Loucy (cell line): ENCODE measurements at regions not wholly inside any gene's neighbourhood (a gene's known extent, or its start where the extent isn't known, plus 50 kb on each side); places are given as distances from the start of the nearest gene placed in this dataset.

ENCODE experiments used
- H2AFZ ChIP-seq: fragments of 200-600 bp; sonication (generic); 2 replicates; pipeline ENCODE4 v1.6.0; 2016; ENCODE audit warnings: antibody characterized with exemption, mild to moderate bottlenecking, low read length, moderate library complexity
- H3F3A ChIP-seq: fragments of 200-600 bp; 2 replicates; pipeline ENCODE4 v1.6.0; 2016; ENCODE audit warnings: antibody characterized with exemption, low read depth, mild to moderate bottlenecking
- H3K27me3 ChIP-seq: fragments of 200-600 bp; sonication (generic); 2 replicates; pipeline ENCODE4 v1.6.1; 2014; ENCODE audit warnings: low read length, mild to moderate bottlenecking; ENCODE audit not compliant: insufficient read depth, poor library complexity, severe bottlenecking
- H3K36me3 ChIP-seq: fragments of 200-600 bp; sonication (generic); 2 replicates; pipeline ENCODE4 v1.6.1; 2016; ENCODE audit warnings: low read length; ENCODE audit not compliant: insufficient read depth
- H3K4me1 ChIP-seq: fragments of 200-600 bp; sonication (generic); 2 replicates; pipeline ENCODE4 v1.5.1; 2014; ENCODE audit warnings: low read length, mild to moderate bottlenecking; ENCODE audit not compliant: insufficient read depth, poor library complexity, severe bottlenecking
- H3K4me2 ChIP-seq: fragments of 200-600 bp; sonication (generic); 2 replicates; pipeline ENCODE4 v1.6.0; 2014; ENCODE audit warnings: antibody characterized with exemption, low read length, low read depth, mild to moderate bottlenecking; ENCODE audit not compliant: poor library complexity, severe bottlenecking
- H3K4me3 ChIP-seq: fragments of 200-600 bp; sonication (generic); 2 replicates; pipeline ENCODE4 v1.5.1; 2014; ENCODE audit warnings: low read length, mild to moderate bottlenecking, mixed read lengths; ENCODE audit not compliant: poor library complexity, severe bottlenecking
- H3K79me2 ChIP-seq: fragments of 200-600 bp; sonication (generic); 2 replicates; pipeline ENCODE4 v1.6.1; 2014; ENCODE audit warnings: low read length; ENCODE audit not compliant: insufficient read depth
- H3K9ac ChIP-seq: fragments of 200-600 bp; sonication (generic); 2 replicates; pipeline ENCODE4 v1.6.0; 2014; ENCODE audit warnings: mild to moderate bottlenecking, low read depth, low read length, moderate library complexity; ENCODE audit not compliant: poor library complexity, severe bottlenecking
- H3K9me2 ChIP-seq: fragments of 200-600 bp; sonication (generic); replicated peaks from 2 replicates; pipeline ENCODE4 v1.6.1; 2016; ENCODE audit warnings: low read depth, low read length, mixed read lengths
- H3K9me3 ChIP-seq: fragments of 200-600 bp; sonication (generic); 2 replicates; pipeline ENCODE4 v1.6.1; 2014; ENCODE audit warnings: mild to moderate bottlenecking, antibody characterized with exemption, low read length, low read depth; ENCODE audit not compliant: insufficient read depth
- H4K20me1 ChIP-seq: fragments of 200-600 bp; sonication (generic); 2 replicates; pipeline ENCODE4 v1.6.0; 2014; ENCODE audit warnings: antibody characterized with exemption, low read length, mild to moderate bottlenecking; ENCODE audit not compliant: insufficient read depth, poor library complexity, severe bottlenecking
- CTCF ChIP-seq: fragments of 200-600 bp; sonication (generic); conservative IDR thresholded peaks from 2 replicates; pipeline ENCODE4 v1.5.1; 2014; ENCODE audit warnings: mild to moderate bottlenecking, antibody characterized with exemption, low read length
- EZH2phosphoT487 ChIP-seq: fragments of 200-600 bp; IDR thresholded peaks from 2 replicates; pipeline ENCODE4 v1.6.1; 2018; ENCODE audit warnings: antibody characterized with exemption, mild to moderate bottlenecking, moderate library complexity, borderline replicate concordance

DNA sequence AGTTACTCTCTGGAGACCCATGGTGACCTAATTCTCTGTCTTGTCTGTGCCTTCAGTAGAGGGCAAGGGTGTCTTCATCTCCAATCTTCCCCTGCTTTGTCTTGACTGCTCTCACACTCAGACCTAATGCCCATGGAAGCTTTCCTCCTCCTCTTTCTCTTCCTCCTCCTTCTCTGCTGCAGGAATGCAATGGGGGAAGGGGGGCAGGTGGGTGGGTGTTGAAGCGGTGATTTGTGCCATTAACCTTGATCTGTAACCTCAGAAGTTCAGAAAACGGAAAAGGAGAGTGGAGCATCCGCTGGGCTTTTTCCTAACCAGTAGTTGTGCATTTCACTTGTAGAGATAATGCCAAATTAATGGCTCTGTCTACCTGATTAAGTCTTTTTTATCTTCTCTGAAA is 172.3 kb upstream of the CDH11 start:
- H4K20me1 ChIP-seq = no peaks in the 10 kb centered on the region
- no peak for TF ChIP-seq CTCF
- TF ChIP-seq EZH2phosphoT487 = no peak
- H3K9me3 ChIP-seq = no peaks in the 10 kb centered on the region; the same call in 1 of the 2 replicates
- H3K27me3 ChIP-seq = no peaks in the 10 kb centered on the region
- no peak overlapping the region for H3K4me3 ChIP-seq
- no peak overlapping the region for H2AFZ ChIP-seq
- H3K36me3 ChIP-seq = no peaks in the 10 kb centered on the region
- no peak overlapping the region for H3K4me2 ChIP-seq
- H3F3A ChIP-seq = no peaks in the 10 kb centered on the region
- H3K9ac ChIP-seq = no peak overlapping the region
- H3K79me2 ChIP-seq = no peaks in the 10 kb centered on the region
- H3K4me1 ChIP-seq = no peaks in the 10 kb centered on the region
- H3K9me2 ChIP-seq = no peaks in the 10 kb centered on the region

GRCh38 chr16:65289022-65289421 is 167.2 kb upstream of the CDH11 start:
- Histone ChIP-seq H3K4me3 (no peak overlapping the region), H3K4me1 (no peaks in the 10 kb centered on the region), H3K36me3 (no peaks in the 10 kb centered on the region), H4K20me1 (no peaks in the 10 kb centered on the region), H3K9ac (no peak overlapping the region), H3K9me2 (no peaks in the 10 kb centered on the region), H3K27me3 (no peaks in the 10 kb centered on the region), H3K79me2 (no peaks in the 10 kb centered on the region), H3F3A (no peaks in the 10 kb centered on the region), H3K9me3 (no peaks in the 10 kb centered on the region; the same call in 1 of the 2 replicates), H3K4me2 (no peak overlapping the region), H2AFZ (no peak overlapping the region)
- no peak for TF ChIP-seq CTCF
- no peak for TF ChIP-seq EZH2phosphoT487

DNA sequence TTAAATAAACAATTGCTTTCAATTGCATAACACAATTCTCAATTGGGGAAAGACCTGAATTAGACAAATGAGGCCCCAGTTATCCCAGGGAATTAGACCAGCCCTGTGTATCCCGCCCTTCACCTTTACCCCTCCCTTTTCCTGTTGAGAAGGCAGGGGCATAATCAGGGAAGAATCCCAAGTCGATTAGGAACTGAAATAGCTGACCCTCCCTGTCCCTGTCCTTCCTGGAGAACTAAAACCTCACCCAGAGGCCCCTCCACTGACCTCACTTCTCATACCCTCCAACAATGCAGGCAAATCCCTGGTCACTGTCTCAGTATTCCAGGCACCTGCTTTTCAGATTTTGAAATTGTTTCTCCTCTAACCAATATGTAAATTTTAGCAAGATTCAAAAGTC is 165.4 kb upstream of the CDH11 start:
- Histone ChIP-seq H4K20me1 (no peaks in the 10 kb centered on the region), H2AFZ (no peak overlapping the region), H3K4me2 (no peak overlapping the region), H3K9me3 (no peaks in the 10 kb centered on the region; the same call in 1 of the 2 replicates), H3K9ac (no peak overlapping the region), H3K4me1 (no peaks in the 10 kb centered on the region), H3K9me2 (no peaks in the 10 kb centered on the region), H3K4me3 (no peak overlapping the region), H3K36me3 (no peaks in the 10 kb centered on the region), H3K79me2 (no peaks in the 10 kb centered on the region), H3K27me3 (no peaks in the 10 kb centered on the region), H3F3A (no peaks in the 10 kb centered on the region)
- TF ChIP-seq CTCF (no peak), EZH2phosphoT487 (no peak)
